AG04449 (cell line): ENCODE measurements at regions not wholly inside any gene's neighbourhood (a gene's known extent, or its start where the extent isn't known, plus 50 kb on each side); places are given as distances from the start of the nearest gene placed in this dataset.

Source experiments
- CTCF ChIA-PET: fragments of 350-600 bp; formaldehyde crosslinking; extraction: SDS; loops from one replicate; lab custom pipeline; 2021; ENCODE audit warnings: antibody characterized with exemption; lab: Yijun Ruan, JAX
- POLR2A ChIA-PET: fragments of 400-600, 350-600 bp; formaldehyde crosslinking; extraction: SDS; loops from one replicate; lab custom pipeline; 2020; ENCODE audit warnings: antibody characterized with exemption, inconsistent platforms; lab: Yijun Ruan, JAX
- DNase-seq: peaks from one replicate; pipeline ENCODE4 v3.0.0-alpha.2; 2010; ENCODE audit warnings: low read depth, low spot score
- H3K4me3 ChIP-seq: 2 replicates; pipeline ENCODE4 v1.5.1; 2011; ENCODE audit warnings: low read depth, mild to moderate bottlenecking, control low read depth, low read length
- CTCF ChIP-seq: IDR thresholded peaks from one replicate; pipeline ENCODE4 v1.5.1; 2011; ENCODE audit warnings: mild to moderate bottlenecking, moderate library complexity, low read length, control low read depth, inconsistent platforms; ENCODE audit not compliant: insufficient read depth; ENCODE audit errors: missing control alignments

GRCh38 chr12:83996671-83997070 lies 915.9 kb downstream of the SLC6A15 start:
- no peak for TF ChIP-seq CTCF
- ChIA-PET CTCF (no interaction called here), POLR2A (no interaction called here)
- no peak overlapping the region for H3K4me3 ChIP-seq
- DNase-seq, result no peak

- DNase-seq, result no peak
- no peak overlapping the region for H3K4me3 ChIP-seq
- ChIA-PET CTCF (no interaction called here), POLR2A (no interaction called here)
- TF ChIP-seq CTCF, result no peak
These were observed 927.5 kb downstream of the SLC6A15 start for GRCh38 chr12:83985084-83985483.

GRCh38 chr12:83980398-83980797 lies 932.2 kb downstream of the SLC6A15 start:
- ChIA-PET CTCF (no interaction called here), POLR2A (no interaction called here)
- TF ChIP-seq CTCF, result no peak
- no peak for DNase-seq
- H3K4me3 ChIP-seq, result no peak overlapping the region

GRCh38 chr12:83979785-83980184 lies 932.8 kb downstream of the SLC6A15 start:
- no peak overlapping the region for H3K4me3 ChIP-seq
- POLR2A ChIA-PET, result no interaction called here
- CTCF ChIA-PET, result no interaction called here
- no peak for TF ChIP-seq CTCF
- no peak for DNase-seq

GRCh38 chr12:83971781-83972180 lies 940.8 kb downstream of the SLC6A15 start:
- CTCF ChIA-PET, result no interaction called here
- H3K4me3 ChIP-seq, result no peak overlapping the region
- no peak for DNase-seq
- POLR2A ChIA-PET, result no interaction called here
- no peak for TF ChIP-seq CTCF

- ChIA-PET POLR2A (no interaction called here), CTCF (no interaction called here)
- no peak for TF ChIP-seq CTCF
- H3K4me3 ChIP-seq, result no peak overlapping the region
- no peak for DNase-seq
These were observed 951.8 kb downstream of the SLC6A15 start for GRCh38 chr12:83960767-83961166.

- CTCF ChIA-PET, result no interaction called here
- no peak for TF ChIP-seq CTCF
- POLR2A ChIA-PET, result no interaction called here
These were observed 953.6 kb downstream of the SLC6A15 start for GRCh38 chr12:83958997-83959396.

More at GRCh38 chr12:83958997-83959396, 953.6 kb downstream of the SLC6A15 start:
- H3K4me3 ChIP-seq, result no peak overlapping the region
- no peak for DNase-seq
